Activated B cell treated with CpG ODN at 0.5 μM for 24 hours (primary cell): ENCODE measurements at regions not wholly inside any gene's neighbourhood (a gene's known extent, or its start where the extent isn't known, plus 50 kb on each side); places are given as distances from the start of the nearest gene placed in this dataset.

Experiments used
- ATAC-seq: fragments of 200-7000 bp; cut with Tn5 transposase; one replicate; pipeline ENCODE4 v1.10.0; 2021; ENCODE audit warnings: low read depth, mild to moderate bottlenecking, moderate library complexity
- CTCF ChIA-PET: fragments of 350-600 bp; sonication (Branson Sonifier 250); formaldehyde crosslinking; loops from one replicate; lab custom pipeline; 2021; ENCODE audit warnings: antibody characterized with exemption; lab: Charles Lee
- POLR2A ChIA-PET: fragments of 350-600 bp; sonication (Branson Sonifier 250); formaldehyde crosslinking; loops from one replicate; lab custom pipeline; 2021; ENCODE audit warnings: antibody characterized with exemption; lab: Charles Lee
- DNase-seq: peaks from one replicate; pipeline ENCODE4 v3.0.0; 2022
- H3K27ac Mint-ChIP-seq: one replicate; pipeline ENCODE4 v1.8.0; 2020; ENCODE audit warnings: mixed read lengths
- H3K27me3 Mint-ChIP-seq: one replicate; pipeline ENCODE4 v1.8.0; 2021; ENCODE audit warnings: mixed read lengths
- H3K36me3 Mint-ChIP-seq: one replicate; pipeline ENCODE4 v1.8.0; 2021; ENCODE audit warnings: low read depth, mixed read lengths
- H3K4me1 Mint-ChIP-seq: one replicate; pipeline ENCODE4 v1.8.0; 2021; ENCODE audit warnings: mixed read lengths
- H3K4me3 Mint-ChIP-seq: one replicate; pipeline ENCODE4 v1.8.0; 2020; ENCODE audit warnings: mild to moderate bottlenecking, mixed read lengths
- H3K9me3 Mint-ChIP-seq: one replicate; pipeline ENCODE4 v1.8.0; 2020; ENCODE audit warnings: mixed read lengths
- intact Hi-C: fragments of 100-400 bp; cut with micrococcal nuclease; formaldehyde crosslinking; loops from one replicate; pipeline ENCODE4 v1.15.1; 2024
- TF ChIP-seq, protein P1 (sequence below): fragments of 200-600 bp; IDR thresholded peaks from one replicate; pipeline ENCODE4 v1.8.0; 2022; ENCODE audit warnings: antibody characterized with exemption, mild to moderate bottlenecking

DNA sequence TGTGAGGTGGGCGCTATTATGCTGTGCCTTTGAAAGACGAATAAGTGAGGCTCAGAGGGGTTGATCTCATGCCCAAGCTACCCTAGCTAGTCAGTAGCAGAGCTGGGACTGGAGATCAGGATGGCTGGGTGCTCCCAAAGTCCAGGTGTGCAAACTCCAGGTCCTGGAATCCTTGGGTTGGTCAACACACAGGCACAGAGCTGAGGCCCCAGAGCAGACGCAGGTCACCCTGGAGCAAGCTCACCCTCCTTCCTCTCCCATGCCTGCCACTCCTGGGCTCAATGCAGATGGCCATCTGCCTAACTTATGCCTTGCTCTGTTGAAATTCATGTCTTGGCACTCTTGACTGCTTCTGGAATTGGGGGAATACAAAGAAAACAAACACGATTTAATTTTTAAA lies 587.2 kb downstream of the PTPRU start:
- intact Hi-C loops = no loop called here
- ATAC-seq = no peak
- no peaks in the 10 kb centered on the region for H3K4me1 Mint-ChIP-seq
- H3K27ac Mint-ChIP-seq = no peak overlapping the region
- TF ChIP-seq, protein P1, sequence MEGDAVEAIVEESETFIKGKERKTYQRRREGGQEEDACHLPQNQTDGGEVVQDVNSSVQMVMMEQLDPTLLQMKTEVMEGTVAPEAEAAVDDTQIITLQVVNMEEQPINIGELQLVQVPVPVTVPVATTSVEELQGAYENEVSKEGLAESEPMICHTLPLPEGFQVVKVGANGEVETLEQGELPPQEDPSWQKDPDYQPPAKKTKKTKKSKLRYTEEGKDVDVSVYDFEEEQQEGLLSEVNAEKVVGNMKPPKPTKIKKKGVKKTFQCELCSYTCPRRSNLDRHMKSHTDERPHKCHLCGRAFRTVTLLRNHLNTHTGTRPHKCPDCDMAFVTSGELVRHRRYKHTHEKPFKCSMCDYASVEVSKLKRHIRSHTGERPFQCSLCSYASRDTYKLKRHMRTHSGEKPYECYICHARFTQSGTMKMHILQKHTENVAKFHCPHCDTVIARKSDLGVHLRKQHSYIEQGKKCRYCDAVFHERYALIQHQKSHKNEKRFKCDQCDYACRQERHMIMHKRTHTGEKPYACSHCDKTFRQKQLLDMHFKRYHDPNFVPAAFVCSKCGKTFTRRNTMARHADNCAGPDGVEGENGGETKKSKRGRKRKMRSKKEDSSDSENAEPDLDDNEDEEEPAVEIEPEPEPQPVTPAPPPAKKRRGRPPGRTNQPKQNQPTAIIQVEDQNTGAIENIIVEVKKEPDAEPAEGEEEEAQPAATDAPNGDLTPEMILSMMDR = no peak
- ChIA-PET POLR2A (no interaction called here), CTCF (no interaction called here)
- no peak for DNase-seq
- peaks cover 24% of the 10 kb centered on the region for H3K27me3 Mint-ChIP-seq
- H3K4me3 Mint-ChIP-seq = no peak overlapping the region
- no peaks in the 10 kb centered on the region for H3K36me3 Mint-ChIP-seq
- H3K9me3 Mint-ChIP-seq = peaks cover 5% of the 10 kb centered on the region

DNA sequence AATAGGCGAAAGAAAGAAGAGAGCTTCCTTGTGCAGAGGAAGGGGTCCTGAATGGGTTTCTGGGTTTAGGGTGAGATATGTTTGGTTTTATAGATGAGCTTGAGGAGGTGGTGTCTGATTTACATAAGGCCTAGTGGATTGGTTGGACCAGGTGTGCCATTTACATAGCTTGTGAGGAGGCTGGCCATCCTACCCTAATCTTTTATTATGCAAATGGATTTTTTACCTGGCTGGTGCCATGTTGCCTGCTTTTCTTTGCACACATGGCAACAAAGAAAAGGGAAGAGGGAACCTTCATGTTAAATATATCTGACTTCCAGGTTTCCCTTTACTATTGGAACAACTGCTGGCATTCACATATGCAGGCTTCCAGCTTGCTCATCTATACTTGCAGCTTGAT lies 585.3 kb downstream of the PTPRU start:
- ChIA-PET POLR2A (no interaction called here), CTCF (no interaction called here)
- TF ChIP-seq, protein P1 = no peak
- intact Hi-C loops = no loop called here
- Mint-ChIP-seq H3K27ac (no peak overlapping the region), H3K9me3 (peaks cover 5% of the 10 kb centered on the region), H3K27me3 (peaks cover 26% of the 10 kb centered on the region), H3K36me3 (no peaks in the 10 kb centered on the region), H3K4me3 (no peak overlapping the region), H3K4me1 (no peaks in the 10 kb centered on the region)
- DNase-seq (no peak), ATAC-seq (no peak)

DNA sequence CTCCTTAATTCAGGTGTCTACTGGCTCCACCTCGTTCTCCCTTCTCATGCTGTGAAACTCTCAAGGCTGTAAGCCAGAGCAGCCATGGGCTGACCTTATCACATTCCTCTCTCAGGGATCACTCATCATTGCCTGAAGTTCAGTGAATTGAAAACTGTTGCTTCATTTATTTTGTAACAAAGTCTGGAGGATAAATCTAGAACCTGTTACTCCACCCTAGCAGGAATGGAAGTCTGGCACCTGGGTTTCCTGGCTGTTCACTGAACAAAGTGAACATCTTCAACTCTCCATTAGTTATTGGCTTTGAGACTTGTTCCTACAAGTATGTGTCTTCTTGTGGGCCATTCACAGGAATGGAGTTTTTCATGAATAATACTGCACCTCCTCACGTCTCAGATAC lies 584.1 kb downstream of the PTPRU start:
- ATAC-seq = no peak
- no peaks in the 10 kb centered on the region for H3K4me1 Mint-ChIP-seq
- POLR2A ChIA-PET = no interaction called here

DNA sequence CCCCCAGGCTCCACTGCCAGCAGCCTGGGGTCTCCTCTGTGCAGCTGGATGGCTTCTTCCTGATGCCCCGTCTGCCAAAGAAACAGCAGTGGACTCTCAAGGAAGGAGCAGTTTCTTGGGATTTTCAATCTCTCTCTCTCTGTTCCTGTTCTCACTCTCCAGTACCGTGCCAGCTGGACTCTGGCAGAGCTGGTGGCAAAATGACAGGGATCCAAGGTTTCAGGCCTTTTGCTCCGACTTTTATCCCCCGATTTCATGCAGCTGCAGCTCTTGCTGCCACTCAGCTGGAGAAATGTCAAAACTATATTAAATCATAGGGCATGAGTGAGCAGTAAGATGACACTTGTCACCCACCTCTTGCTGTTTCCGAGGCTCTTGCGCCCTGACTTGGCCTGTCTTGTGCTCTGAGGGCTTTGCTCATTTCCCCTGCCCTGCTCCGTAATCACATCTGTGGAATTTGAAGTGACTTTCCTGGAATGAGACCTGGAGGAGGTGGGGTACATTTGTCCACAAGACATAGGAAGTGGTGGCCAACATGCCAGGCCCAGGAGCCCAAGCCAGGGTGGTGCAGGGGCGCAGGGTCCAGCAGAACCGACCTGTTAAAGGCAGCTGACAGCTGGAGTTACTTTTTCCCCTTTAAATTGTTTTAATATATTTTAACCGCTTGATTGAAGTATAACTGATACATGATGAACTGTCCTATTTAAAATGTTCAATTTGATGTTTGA lies 576.2 kb downstream of the PTPRU start:
- ATAC-seq (no peak), DNase-seq (no peak)
- no peaks in the 10 kb centered on the region for H3K27me3 Mint-ChIP-seq
- no peaks in the 10 kb centered on the region for H3K4me1 Mint-ChIP-seq
- no peaks in the 10 kb centered on the region for H3K9me3 Mint-ChIP-seq
- H3K27ac Mint-ChIP-seq = no peak overlapping the region
- H3K36me3 Mint-ChIP-seq = no peaks in the 10 kb centered on the region
- ChIA-PET CTCF (no interaction called here), POLR2A (no interaction called here)
- TF ChIP-seq, protein P1 = no peak
- intact Hi-C loops = no loop called here
- no peak overlapping the region for H3K4me3 Mint-ChIP-seq

More for the DNA sequence above, 584.1 kb downstream of the PTPRU start:
- intact Hi-C loops = no loop called here
- Mint-ChIP-seq H3K9me3 (peaks cover 5% of the 10 kb centered on the region), H3K27me3 (peaks cover 26% of the 10 kb centered on the region), H3K4me3 (no peak overlapping the region), H3K36me3 (no peaks in the 10 kb centered on the region), H3K27ac (no peak overlapping the region)
- no peak for DNase-seq
- CTCF ChIA-PET = no interaction called here
- TF ChIP-seq, protein P1 = no peak

DNA sequence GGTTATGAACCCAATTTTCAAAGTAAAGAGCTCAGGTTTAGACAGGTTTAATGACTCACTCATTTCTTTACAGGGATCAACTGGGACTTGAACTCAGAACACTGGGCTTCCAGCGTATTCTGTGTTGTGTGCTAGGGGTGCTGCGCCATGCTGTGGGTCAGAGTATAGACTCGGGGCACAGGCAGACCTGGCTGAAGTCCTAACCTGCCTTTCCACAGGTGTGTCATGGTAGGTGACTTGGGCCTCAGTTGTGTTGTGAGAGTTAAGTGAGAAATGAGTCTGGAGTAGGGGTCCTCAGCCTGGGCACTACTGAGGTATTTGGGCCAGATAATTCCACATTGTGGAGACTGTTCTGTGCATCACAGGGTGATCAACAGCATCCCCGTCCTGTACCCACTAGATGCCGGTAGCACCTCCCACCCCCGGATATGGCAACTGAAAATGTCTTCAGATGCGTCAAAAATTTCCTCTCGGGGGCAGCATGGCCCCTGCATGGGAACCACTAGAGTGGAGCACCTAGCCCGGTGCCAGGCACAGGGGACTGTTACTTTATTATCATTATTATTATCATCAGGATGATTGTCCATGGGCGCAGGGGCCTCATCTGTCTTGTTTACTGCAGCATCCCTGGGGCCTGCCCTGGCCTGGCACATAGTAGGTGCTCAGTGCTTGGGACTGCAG lies 575.5 kb downstream of the PTPRU start:
- no peak overlapping the region for H3K4me3 Mint-ChIP-seq
- ATAC-seq (no peak), DNase-seq (no peak)
- no peaks in the 10 kb centered on the region for H3K27me3 Mint-ChIP-seq
- H3K4me1 Mint-ChIP-seq = no peaks in the 10 kb centered on the region
- intact Hi-C loops = no loop called here
- CTCF ChIA-PET = no interaction called here
- H3K27ac Mint-ChIP-seq = no peak overlapping the region
- H3K9me3 Mint-ChIP-seq = no peaks in the 10 kb centered on the region
- no peaks in the 10 kb centered on the region for H3K36me3 Mint-ChIP-seq
- POLR2A ChIA-PET = no interaction called here
- TF ChIP-seq, protein P1 = no peak
